ENCODE measurements at regions not wholly inside any gene's neighbourhood (a gene's known extent, or its start where the extent isn't known, plus 50 kb on each side); places are given as distances from the start of the nearest gene placed in this dataset.

- Histone ChIP-seq H3K27me3 (no peaks in the 10 kb centered on the region), H3K27ac (no peak overlapping the region), H3K36me3 (no peaks in the 10 kb centered on the region), H3K4me3 (replicated peaks in 1 of 3) (no peak overlapping the region), H3K4me1 (no peaks in the 10 kb centered on the region), H3K9me3 (no peaks in the 10 kb centered on the region)
- TF ChIP-seq CTCF (IDR thresholded peaks at IDR 0.05) (no peak), POLR2A (IDR thresholded peaks at IDR 0.05) (no peak)
- DNase-seq, result no peak
- intact Hi-C loops (cut with DNase I), result no loop called here
Observed at GRCh38 chr5:118243068-118243467, 745.3 kb downstream of the DTWD2 start.

GRCh38 chr5:118236108-118236849 is 752.1 kb downstream of the DTWD2 start:
- DNase-seq, result no peak
- intact Hi-C loops (cut with DNase I), result no loop called here
- 84 to 94% methylated on average over 2 of the region's 2 CpGs for WGBS, 2 donors

GRCh38 chr5:118233606-118234005 is 754.7 kb downstream of the DTWD2 start:
- H3K9me3 ChIP-seq, result no peaks in the 10 kb centered on the region
- 74 to 76% methylated on average over 4 of the region's 4 CpGs for WGBS, 2 donors
- TF ChIP-seq CTCF (IDR thresholded peaks at IDR 0.05) (no peak), POLR2A (IDR thresholded peaks at IDR 0.05) (no peak)
- intact Hi-C loops (cut with DNase I), result no loop called here
- H3K36me3 ChIP-seq, result no peaks in the 10 kb centered on the region
- no peaks in the 10 kb centered on the region for H3K27me3 ChIP-seq
- H3K27ac ChIP-seq, result no peak overlapping the region
- H3K4me1 ChIP-seq, result no peaks in the 10 kb centered on the region
- H3K4me3 ChIP-seq (replicated peaks in 1 of 3), result no peak overlapping the region
- DNase-seq, result no peak

More at GRCh38 chr5:118236108-118236849, 752.1 kb downstream of the DTWD2 start:
- H3K9me3 ChIP-seq, result no peaks in the 10 kb centered on the region
- no peak overlapping the region for H3K27ac ChIP-seq
- H3K4me1 ChIP-seq, result no peaks in the 10 kb centered on the region
- TF ChIP-seq POLR2A (IDR thresholded peaks at IDR 0.05), result no peak
- TF ChIP-seq CTCF (IDR thresholded peaks at IDR 0.05), result no peak
- H3K4me3 ChIP-seq (replicated peaks in 1 of 3), result no peak overlapping the region
- no peaks in the 10 kb centered on the region for H3K36me3 ChIP-seq
- H3K27me3 ChIP-seq, result no peaks in the 10 kb centered on the region

GRCh38 chr5:118228489-118228888 is 759.9 kb downstream of the DTWD2 start:
- no peaks in the 10 kb centered on the region for H3K27me3 ChIP-seq
- no peaks in the 10 kb centered on the region for H3K9me3 ChIP-seq
- no peak overlapping the region for H3K27ac ChIP-seq
- H3K4me3 ChIP-seq (replicated peaks in 1 of 3), result no peak overlapping the region
- 77 to 78% methylated on average over 2 of the region's 2 CpGs for WGBS, 2 donors
- no peaks in the 10 kb centered on the region for H3K36me3 ChIP-seq
- TF ChIP-seq CTCF (IDR thresholded peaks at IDR 0.05) (no peak), POLR2A (IDR thresholded peaks at IDR 0.05) (no peak)
- no peak for DNase-seq
- intact Hi-C loops (cut with DNase I), result no loop called here
- no peaks in the 10 kb centered on the region for H3K4me1 ChIP-seq

- intact Hi-C loops (cut with DNase I), result no loop called here
- WGBS, 2 donors, result 78 to 86% methylated on average over 3 of the region's 3 CpGs
- Histone ChIP-seq H3K27ac (no peak overlapping the region), H3K36me3 (no peaks in the 10 kb centered on the region), H3K4me1 (no peaks in the 10 kb centered on the region), H3K9me3 (no peaks in the 10 kb centered on the region), H3K4me3 (replicated peaks in 1 of 3) (no peak overlapping the region), H3K27me3 (no peaks in the 10 kb centered on the region)
- TF ChIP-seq CTCF (IDR thresholded peaks at IDR 0.05) (no peak), POLR2A (IDR thresholded peaks at IDR 0.05) (no peak)
- DNase-seq, result no peak
Observed at GRCh38 chr5:118224546-118224945, 763.8 kb downstream of the DTWD2 start.

Data from thyroid gland (tissue), 4 donors.